Keratinocyte (primary cell): ENCODE measurements at regions not wholly inside any gene's neighbourhood (a gene's known extent, or its start where the extent isn't known, plus 50 kb on each side); places are given as distances from the start of the nearest gene placed in this dataset.

Source experiments
- DNase-seq: peaks from one replicate; pipeline ENCODE4 v3.0.0-alpha.2; 2011; ENCODE audit warnings: low read depth, missing footprints, low spot score
- FAIRE-seq: peaks from 2 replicates; lab custom pipeline; 2011; peaks lifted over from hg19 to GRCh38; lab: Jason Lieb, UNC
- H2AFZ ChIP-seq: 2 replicates; pipeline ENCODE4 v1.6.0; 2012; ENCODE audit warnings: low read length, control low read depth, inconsistent platforms; ENCODE audit not compliant: control insufficient read depth
- H3K27ac ChIP-seq: 2 replicates; pipeline ENCODE4 v1.5.1; 2011; ENCODE audit warnings: low read length; ENCODE audit not compliant: control insufficient read depth, insufficient read depth
- H3K27me3 ChIP-seq: 3 replicates; pipeline ENCODE4 v1.6.0; 2011; ENCODE audit warnings: low read length; ENCODE audit not compliant: control insufficient read depth, insufficient read depth; ENCODE audit errors: extremely low read depth
- H3K36me3 ChIP-seq, 2 experiments: 2 replicates in 1 of 2; 3 replicates in 1 of 2; pipeline ENCODE4 v1.5.1; 2011; ENCODE audit warnings: low read length in 2 of 2, mild to moderate bottlenecking in 1 of 2; ENCODE audit not compliant: control insufficient read depth in 2 of 2, insufficient read depth in 2 of 2; ENCODE audit errors: extremely low read depth in 1 of 2
- H3K4me1 ChIP-seq: 3 replicates; pipeline ENCODE4 v1.5.1; 2011; ENCODE audit warnings: low read length; ENCODE audit not compliant: control insufficient read depth, insufficient read depth; ENCODE audit errors: extremely low read depth
- H3K4me2 ChIP-seq: 3 replicates; pipeline ENCODE4 v1.6.0; 2011; ENCODE audit warnings: low read depth, low read length; ENCODE audit not compliant: control insufficient read depth, insufficient read depth; ENCODE audit errors: extremely low read depth
- H3K4me3 ChIP-seq, 3 experiments: fragments of 200-600 bp in 1 of 3; sonication (generic) in 1 of 3; 2 replicates in 2 of 3; 3 replicates in 1 of 3; pipeline ENCODE4 v1.5.1; 2011 to 2016; ENCODE audit warnings: low read length in 3 of 3, mild to moderate bottlenecking in 3 of 3, control low read depth in 2 of 3, inconsistent platforms in 1 of 3, low read depth in 1 of 3, mixed read lengths in 1 of 3, mixed run types in 1 of 3, moderate library complexity in 1 of 3; ENCODE audit not compliant: control insufficient read depth in 2 of 3, insufficient read depth in 2 of 3; ENCODE audit errors: extremely low read depth in 1 of 3
- H3K79me2 ChIP-seq: 2 replicates; pipeline ENCODE4 v1.6.0; 2012; ENCODE audit warnings: low read length; ENCODE audit not compliant: control insufficient read depth, insufficient read depth
- H3K9ac ChIP-seq: 3 replicates; pipeline ENCODE4 v1.6.0; 2011; ENCODE audit warnings: low read length; ENCODE audit not compliant: control insufficient read depth, insufficient read depth; ENCODE audit errors: extremely low read depth
- H3K9me1 ChIP-seq: 3 replicates; pipeline ENCODE4 v1.6.0; 2011; ENCODE audit warnings: low read length; ENCODE audit not compliant: control insufficient read depth, insufficient read depth; ENCODE audit errors: extremely low read depth
- H3K9me3 ChIP-seq: 2 replicates; pipeline ENCODE4 v1.5.1; 2012; ENCODE audit warnings: low read depth, low read length; ENCODE audit not compliant: control insufficient read depth
- H4K20me1 ChIP-seq: 3 replicates; pipeline ENCODE4 v1.6.0; 2011; ENCODE audit warnings: low read length; ENCODE audit not compliant: control insufficient read depth, insufficient read depth; ENCODE audit errors: extremely low read depth
- CTCF ChIP-seq, 3 experiments: IDR thresholded peaks in 1 of 3; conservative IDR thresholded peaks in 1 of 3; optimal IDR thresholded peaks in 1 of 3; 2 replicates in 2 of 3; 3 replicates in 1 of 3; pipeline versions ENCODE3 to v1.5.1; 2011; ENCODE audit warnings: low read length in 3 of 3, mild to moderate bottlenecking in 3 of 3, moderate library complexity in 2 of 3, control low read depth in 1 of 3, inconsistent platforms in 1 of 3; ENCODE audit not compliant: insufficient read depth in 2 of 3; ENCODE audit errors: extremely low read depth in 1 of 3
- EZH2 ChIP-seq: IDR thresholded peaks from one replicate; pipeline ENCODE4 v1.6.1; 2012; ENCODE audit warnings: inconsistent platforms, mild to moderate bottlenecking, low read length, moderate library complexity
- dilution Hi-C: fragments of 300-500 bp; cut with MboI; formaldehyde crosslinking; loops from one replicate; pipeline ENCODE4 v1.7.0; 2020; ENCODE audit warnings: low sequenced_read_pairs; ENCODE audit not compliant: extremely low pct_ligation_motif_present

GRCh38 chr11:105206633-105207032, 67.1 kb upstream of the CARD18 start:
- no peak for FAIRE-seq
- Histone ChIP-seq H3K4me1 (no peaks in the 10 kb centered on the region), H2AFZ (no peak overlapping the region), H3K27me3 (no peaks in the 10 kb centered on the region), H3K36me3 (no peaks in the 10 kb centered on the region), H3K9ac (no peak overlapping the region), H3K27ac (no peak overlapping the region), H3K4me3 (no peak overlapping the region), H4K20me1 (no peaks in the 10 kb centered on the region), H3K9me1 (no peaks in the 10 kb centered on the region), H3K9me3 (no peaks in the 10 kb centered on the region), H3K4me2 (no peak overlapping the region), H3K79me2 (no peaks in the 10 kb centered on the region)
- dilution Hi-C loops: no loop called here
- no peak for TF ChIP-seq CTCF (optimal IDR thresholded peaks at IDR 0.05 in 1 of 3, IDR thresholded peaks at IDR 0.05 in 1 of 3, conservative IDR thresholded peaks at IDR 0.05 in 1 of 3; ENCODE audit: extremely low read depth in 1 of 3, insufficient read depth in 2 of 3, low read length in 3 of 3)
- no peak for TF ChIP-seq EZH2
- DNase-seq: no peak

- Histone ChIP-seq H3K9me3 (no peaks in the 10 kb centered on the region), H3K4me1 (no peaks in the 10 kb centered on the region), H3K4me3 (no peak overlapping the region), H4K20me1 (no peaks in the 10 kb centered on the region), H3K27me3 (no peaks in the 10 kb centered on the region), H3K4me2 (no peak overlapping the region), H3K79me2 (no peaks in the 10 kb centered on the region), H3K27ac (no peak overlapping the region), H3K9ac (no peak overlapping the region), H2AFZ (no peak overlapping the region), H3K9me1 (no peaks in the 10 kb centered on the region), H3K36me3 (no peaks in the 10 kb centered on the region)
- DNase-seq (no peak), FAIRE-seq (no peak)
- TF ChIP-seq EZH2 (no peak), CTCF (optimal IDR thresholded peaks at IDR 0.05 in 1 of 3, IDR thresholded peaks at IDR 0.05 in 1 of 3, conservative IDR thresholded peaks at IDR 0.05 in 1 of 3; ENCODE audit: extremely low read depth in 1 of 3, insufficient read depth in 2 of 3, low read length in 3 of 3) (no peak)
- dilution Hi-C loops: no loop called here
These were observed 65.1 kb upstream of the CARD18 start for GRCh38 chr11:105204636-105205035.
